KOPT-K1 (cell line): ENCODE measurements at regions not wholly inside any gene's neighbourhood (a gene's known extent, or its start where the extent isn't known, plus 50 kb on each side); places are given as distances from the start of the nearest gene placed in this dataset.

Experiments
- H3K27ac ChIP-seq: fragments of 200-600 bp; sonication (generic); 2 replicates; pipeline ENCODE4 v1.5.1; 2016; ENCODE audit warnings: antibody characterized with exemption, mild to moderate bottlenecking, low read depth, low read length; ENCODE audit not compliant: poor library complexity, severe bottlenecking
- H3K36me3 ChIP-seq: fragments of 200-600 bp; sonication (generic); 2 replicates; pipeline ENCODE4 v1.5.1; 2017; ENCODE audit warnings: antibody characterized with exemption, mild to moderate bottlenecking, low read length, moderate library complexity; ENCODE audit not compliant: insufficient read depth
- H3K9me3 ChIP-seq: fragments of 200-600 bp; sonication (generic); 2 replicates; pipeline ENCODE4 v1.5.1; 2017; ENCODE audit warnings: antibody characterized with exemption, low read length, mild to moderate bottlenecking; ENCODE audit not compliant: insufficient read depth, poor library complexity, severe bottlenecking

- Histone ChIP-seq H3K9me3 (peaks cover 6% of the 10 kb centered on the region), H3K27ac (peak overlapping the region; percentile 28), H3K36me3 (no peaks in the 10 kb centered on the region)
Observed at GRCh38 chr1:198380275-198380674, 160.2 kb downstream of the ATP6V1G3 start.

- no peaks in the 10 kb centered on the region for H3K36me3 ChIP-seq
- no peak overlapping the region for H3K27ac ChIP-seq
- peaks cover 20% of the 10 kb centered on the region for H3K9me3 ChIP-seq
Observed at GRCh38 chr1:198377702-198378101, 162.8 kb downstream of the ATP6V1G3 start.

DNA sequence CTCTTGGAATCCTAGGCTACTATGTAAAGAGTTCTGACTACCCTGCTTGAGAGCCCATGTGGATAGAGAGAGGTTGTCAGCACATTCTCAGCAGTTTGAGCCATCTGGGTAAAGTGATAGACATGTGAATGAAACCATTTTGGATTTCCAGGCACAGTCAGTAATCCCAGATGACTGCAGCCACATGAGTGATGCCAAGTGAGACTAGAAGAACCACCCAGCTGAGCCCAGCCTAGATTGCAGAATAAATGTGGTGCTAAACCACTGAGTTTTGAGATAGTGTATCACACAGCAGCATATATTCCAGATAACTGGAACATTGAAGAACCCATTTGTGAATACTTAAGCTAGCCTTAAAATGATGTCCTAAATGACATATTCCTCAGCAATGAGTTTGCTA, 166.2 kb downstream of the ATP6V1G3 start:
- H3K27ac ChIP-seq: no peak overlapping the region
- H3K9me3 ChIP-seq: peaks cover 20% of the 10 kb centered on the region
- H3K36me3 ChIP-seq: no peaks in the 10 kb centered on the region

GRCh38 chr1:198373376-198373775, 167.1 kb downstream of the ATP6V1G3 start:
- Histone ChIP-seq H3K27ac (no peak overlapping the region), H3K9me3 (peaks cover 26% of the 10 kb centered on the region), H3K36me3 (no peaks in the 10 kb centered on the region)
